Right lung (tissue), 2 donors: ENCODE measurements at regions not wholly inside any gene's neighbourhood (a gene's known extent, or its start where the extent isn't known, plus 50 kb on each side); places are given as distances from the start of the nearest gene placed in this dataset.
"Not testable (repeated sequence)": the region's sequence is repeated elsewhere in the genome, so short reads cannot be mapped to it uniquely, and the experiment has no call there.

ENCODE experiments used
- DNase-seq, 2 donors: peaks; one replicate each; pipeline ENCODE4 v3.0.0-alpha.2; 2013

GRCh38 chr10:80946957-80947726, 409.4 kb downstream of the SH2D4B start:
- no peak for DNase-seq

GRCh38 chr10:80949785-80950184, 412.1 kb downstream of the SH2D4B start:
- DNase-seq, result no peak

- no peak for DNase-seq
Observed at GRCh38 chr10:80952436-80952835, 414.7 kb downstream of the SH2D4B start.

GRCh38 chr10:80957161-80957560, 419.5 kb downstream of the SH2D4B start:
- DNase-seq, result no peak

- no peak for DNase-seq
Observed at GRCh38 chr10:80964179-80964578, 426.5 kb downstream of the SH2D4B start.

GRCh38 chr10:80964955-80965614, 427.4 kb downstream of the SH2D4B start:
- no peak for DNase-seq

- no peak for DNase-seq
Observed at GRCh38 chr10:80966326-80966986, 428.8 kb downstream of the SH2D4B start.

GRCh38 chr10:80967357-80967756, 429.7 kb downstream of the SH2D4B start:
- DNase-seq, result not testable (repeated sequence)

GRCh38 chr10:80968903-80969302, 431.2 kb downstream of the SH2D4B start:
- DNase-seq, result no peak

- DNase-seq, result no peak
Observed at GRCh38 chr10:80971461-80971860, 433.8 kb downstream of the SH2D4B start.

- no peak for DNase-seq
Observed at GRCh38 chr10:80976658-80977057, 439.0 kb downstream of the SH2D4B start.

- DNase-seq, result no peak
Observed at GRCh38 chr10:80985102-80985501, 447.4 kb downstream of the SH2D4B start.

- no peak for DNase-seq
Observed at GRCh38 chr10:80986596-80986995, 448.9 kb downstream of the SH2D4B start.

GRCh38 chr10:80988755-80989154, 451.1 kb downstream of the SH2D4B start:
- no peak for DNase-seq

- DNase-seq, result no peak
Observed at GRCh38 chr10:80996615-80997193, 459.0 kb downstream of the SH2D4B start.

GRCh38 chr10:81000781-81001180, 463.1 kb downstream of the SH2D4B start:
- DNase-seq, result no peak

- DNase-seq, result no peak
Observed at GRCh38 chr10:81002382-81002781, 464.7 kb downstream of the SH2D4B start.

GRCh38 chr10:81007872-81008271, 470.2 kb downstream of the SH2D4B start:
- no peak for DNase-seq

- no peak for DNase-seq
Observed at GRCh38 chr10:81008726-81009125, 471.0 kb downstream of the SH2D4B start.

GRCh38 chr10:81009296-81009695, 471.6 kb downstream of the SH2D4B start:
- DNase-seq, result no peak

- no peak for DNase-seq
Observed at GRCh38 chr10:81013771-81014170, 476.1 kb downstream of the SH2D4B start.
